ENCODE measurements at regions not wholly inside any gene's neighbourhood (a gene's known extent, or its start where the extent isn't known, plus 50 kb on each side); places are given as distances from the start of the nearest gene placed in this dataset.

- TF ChIP-seq MAX (IDR thresholded peaks at IDR 0.05) (no peak), CTCF (IDR thresholded peaks at IDR 0.05 in 2 of 3, conservative IDR thresholded peaks at IDR 0.05 in 1 of 3; ENCODE audit: borderline replicate concordance in 1 of 3, insufficient read depth in 1 of 3, low read depth in 2 of 3, low read length in 2 of 3) (no peak), EZH2 (IDR thresholded peaks at IDR 0.05) (no peak), POLR2A (IDR thresholded peaks at IDR 0.05; ENCODE audit: borderline replicate concordance, extremely low read depth, insufficient read depth, insufficient read length) (no peak), EGR1 (IDR thresholded peaks at IDR 0.05; ENCODE audit: low read depth) (no peak), FOSL1 (IDR thresholded peaks at IDR 0.05; ENCODE audit: low read depth) (no peak), EZH2phosphoT487 (IDR thresholded peaks at IDR 0.05; ENCODE audit: borderline replicate concordance) (no peak)
Observed at GRCh38 chr18:46250812-46251173, 146.6 kb downstream of the HAUS1 start.

All from HCT116 (cell line).